Trophoblast cell (in vitro differentiated cells and primary cell): ENCODE measurements at regions not wholly inside any gene's neighbourhood (a gene's known extent, or its start where the extent isn't known, plus 50 kb on each side); places are given as distances from the start of the nearest gene placed in this dataset.

ENCODE experiments used
- DNase-seq, 2 donors: peaks; one replicate each; pipeline ENCODE4 v3.0.0-alpha.2; 2016
- H2AFZ ChIP-seq: 2 replicates; pipeline ENCODE4 v1.6.1; 2013; ENCODE audit warnings: low read length, moderate library complexity, mild to moderate bottlenecking; ENCODE audit not compliant: insufficient read depth, poor library complexity
- H2AK5ac ChIP-seq: 2 replicates; pipeline ENCODE4 v1.6.1; 2013; ENCODE audit warnings: mild to moderate bottlenecking, low read length
- H2BK120ac ChIP-seq: 2 replicates; pipeline ENCODE4 v1.6.1; 2013; ENCODE audit warnings: low read length, mild to moderate bottlenecking, moderate library complexity; ENCODE audit not compliant: insufficient read depth, poor library complexity
- H2BK12ac ChIP-seq: 2 replicates; pipeline ENCODE4 v1.6.1; 2013; ENCODE audit warnings: mild to moderate bottlenecking, low read length, moderate library complexity
- H2BK5ac ChIP-seq: 2 replicates; pipeline ENCODE4 v1.6.1; 2013; ENCODE audit warnings: low read length, low read depth, moderate library complexity, mild to moderate bottlenecking; ENCODE audit not compliant: poor library complexity
- H3K14ac ChIP-seq: 2 replicates; pipeline ENCODE4 v1.6.1; 2013; ENCODE audit warnings: mild to moderate bottlenecking, low read length
- H3K18ac ChIP-seq: 2 replicates; pipeline ENCODE4 v1.6.1; 2013; ENCODE audit warnings: mild to moderate bottlenecking, low read length
- H3K23ac ChIP-seq: 2 replicates; pipeline ENCODE4 v1.6.1; 2013; ENCODE audit warnings: low read length
- H3K27ac ChIP-seq: 2 replicates; pipeline ENCODE4 v1.5.1; 2013; ENCODE audit warnings: low read depth, mild to moderate bottlenecking, inconsistent platforms, low read length, moderate library complexity
- H3K27me3 ChIP-seq: 2 replicates; pipeline ENCODE4 v1.6.1; 2013; ENCODE audit warnings: inconsistent platforms, mild to moderate bottlenecking, low read length, moderate library complexity; ENCODE audit not compliant: insufficient read depth
- H3K36me3 ChIP-seq, 2 experiments: 1 replicate in 1 of 2; 2 replicates in 1 of 2; pipeline ENCODE4 v1.6.1; 2013; ENCODE audit warnings: low read length in 2 of 2, mild to moderate bottlenecking in 2 of 2, moderate library complexity in 1 of 2; ENCODE audit not compliant: insufficient read depth in 2 of 2, control insufficient read depth in 1 of 2
- H3K4ac ChIP-seq: 2 replicates; pipeline ENCODE4 v1.6.1; 2013; ENCODE audit warnings: low read depth, mild to moderate bottlenecking, low read length, moderate library complexity
- H3K4me1 ChIP-seq, 2 experiments: 1 replicate in 1 of 2; 2 replicates in 1 of 2; pipeline ENCODE4 v1.6.1; 2013; ENCODE audit warnings: low read length in 2 of 2, mild to moderate bottlenecking in 2 of 2, moderate library complexity in 1 of 2; ENCODE audit not compliant: insufficient read depth in 2 of 2, control insufficient read depth in 1 of 2
- H3K4me2 ChIP-seq: 2 replicates; pipeline ENCODE4 v1.6.1; 2013; ENCODE audit warnings: inconsistent platforms, mild to moderate bottlenecking, low read length, moderate library complexity
- H3K4me3 ChIP-seq: 2 replicates; pipeline ENCODE4 v1.5.1; 2013; ENCODE audit warnings: mild to moderate bottlenecking, low read depth, low read length, inconsistent platforms
- H3K79me1 ChIP-seq: one replicate; pipeline ENCODE4 v1.6.1; 2013; ENCODE audit warnings: low read length
- H3K79me2 ChIP-seq: 2 replicates; pipeline ENCODE4 v1.6.1; 2013; ENCODE audit warnings: low read length, mild to moderate bottlenecking; ENCODE audit not compliant: control insufficient read depth, insufficient read depth, poor library complexity
- H3K9ac ChIP-seq: 2 replicates; pipeline ENCODE4 v1.6.1; 2013; ENCODE audit warnings: mild to moderate bottlenecking, low read length
- H3K9me3 ChIP-seq: 2 replicates; pipeline ENCODE4 v1.6.1; 2013; ENCODE audit warnings: low read depth, mild to moderate bottlenecking, control low read depth, inconsistent platforms, low read length; ENCODE audit not compliant: insufficient read depth
- H4K12ac ChIP-seq: 2 replicates; pipeline ENCODE4 v1.6.1; 2013; ENCODE audit warnings: low read depth, mild to moderate bottlenecking, low read length, moderate library complexity
- H4K8ac ChIP-seq: 2 replicates; pipeline ENCODE4 v1.6.1; 2013; ENCODE audit warnings: low read depth, mild to moderate bottlenecking, low read length, moderate library complexity
- H4K91ac ChIP-seq: one replicate; pipeline ENCODE4 v1.6.1; 2013; ENCODE audit warnings: low read depth, mild to moderate bottlenecking, low read length, moderate library complexity
- WGBS: extraction: QIAGEN DNeasy Blood & Tissue Kit; methylation state at CpG from one replicate; pipeline ENCODE4 v1.1.7; 2013; ENCODE audit warnings: missing lambda C conversion rate; ENCODE audit not compliant: insufficient read length, insufficient coverage; ENCODE audit errors: extremely low coverage; 5-methylcytosine and 5-hydroxymethylcytosine counted together

- no peak overlapping the region for H3K14ac ChIP-seq
- H3K27ac ChIP-seq = no peak overlapping the region
- no CpG with 5 or more reads among the region's 1 CpG for WGBS
- H2BK12ac ChIP-seq = no peak overlapping the region
- peaks cover 4% of the 10 kb centered on the region for H3K9me3 ChIP-seq
- H3K4me2 ChIP-seq = no peak overlapping the region
- H2AK5ac ChIP-seq = no peak overlapping the region
- no peaks in the 10 kb centered on the region for H3K79me1 ChIP-seq
- no peak overlapping the region for H4K8ac ChIP-seq
- H3K4me3 ChIP-seq = no peak overlapping the region
- H3K27me3 ChIP-seq = no peaks in the 10 kb centered on the region
- no peak overlapping the region for H2BK5ac ChIP-seq
- H3K9ac ChIP-seq = no peak overlapping the region
- no peak overlapping the region for H4K12ac ChIP-seq
- no peaks in the 10 kb centered on the region for H3K4me1 ChIP-seq
- no peak for DNase-seq
- no peaks in the 10 kb centered on the region for H3K79me2 ChIP-seq
- H2BK120ac ChIP-seq = no peak overlapping the region
- no peaks in the 10 kb centered on the region for H3K36me3 ChIP-seq
- H3K4ac ChIP-seq = no peak overlapping the region
- H3K23ac ChIP-seq = no peak overlapping the region
- H2AFZ ChIP-seq = no peak overlapping the region
- H3K18ac ChIP-seq = no peak overlapping the region
- H4K91ac ChIP-seq = no peak overlapping the region
Observed at GRCh38 chr15:54884312-54884711, 312.4 kb downstream of the RSL24D1 start.

- H3K79me2 ChIP-seq = no peaks in the 10 kb centered on the region
- H4K91ac ChIP-seq = no peak overlapping the region
- no peak overlapping the region for H3K9ac ChIP-seq
- H2BK5ac ChIP-seq = no peak overlapping the region
- no peak overlapping the region for H2BK12ac ChIP-seq
- no peak overlapping the region for H3K4me2 ChIP-seq
- H3K18ac ChIP-seq = no peak overlapping the region
- no peak overlapping the region for H3K4ac ChIP-seq
- H3K36me3 ChIP-seq = no peaks in the 10 kb centered on the region
- H3K27me3 ChIP-seq = no peaks in the 10 kb centered on the region
- no peak overlapping the region for H4K12ac ChIP-seq
- H3K14ac ChIP-seq = no peak overlapping the region
- H3K4me3 ChIP-seq = no peak overlapping the region
- H2BK120ac ChIP-seq = no peak overlapping the region
- H2AK5ac ChIP-seq = no peak overlapping the region
- no peak for DNase-seq
- no peaks in the 10 kb centered on the region for H3K4me1 ChIP-seq
- no peaks in the 10 kb centered on the region for H3K9me3 ChIP-seq
- H3K27ac ChIP-seq = no peak overlapping the region
- H3K79me1 ChIP-seq = no peaks in the 10 kb centered on the region
- H3K23ac ChIP-seq = no peak overlapping the region
- H4K8ac ChIP-seq = no peak overlapping the region
- H2AFZ ChIP-seq = no peak overlapping the region
Observed at GRCh38 chr15:54859982-54860381, 336.8 kb downstream of the RSL24D1 start.

- Histone ChIP-seq H3K79me1 (no peaks in the 10 kb centered on the region), H3K18ac (no peak overlapping the region), H4K91ac (no peak overlapping the region), H2AK5ac (no peak overlapping the region), H3K27me3 (no peaks in the 10 kb centered on the region), H3K79me2 (no peaks in the 10 kb centered on the region), H4K12ac (no peak overlapping the region), H2AFZ (no peak overlapping the region), H3K9ac (no peak overlapping the region), H3K4me2 (no peak overlapping the region), H3K9me3 (no peaks in the 10 kb centered on the region), H4K8ac (no peak overlapping the region), H3K4ac (no peak overlapping the region), H3K4me1 (no peaks in the 10 kb centered on the region), H2BK12ac (no peak overlapping the region), H2BK120ac (no peak overlapping the region), H3K27ac (no peak overlapping the region), H3K4me3 (no peak overlapping the region), H3K14ac (no peak overlapping the region), H3K23ac (no peak overlapping the region), H2BK5ac (no peak overlapping the region), H3K36me3 (no peaks in the 10 kb centered on the region)
- no peak for DNase-seq
- WGBS = no CpG with 5 or more reads among the region's 1 CpG
Observed at GRCh38 chr15:54854667-54855066, 342.1 kb downstream of the RSL24D1 start.

GRCh38 chr15:54850101-54850500, 346.6 kb downstream of the RSL24D1 start:
- Histone ChIP-seq H4K91ac (no peak overlapping the region), H3K4me1 (no peaks in the 10 kb centered on the region), H2AK5ac (no peak overlapping the region), H3K9me3 (no peaks in the 10 kb centered on the region), H3K4ac (no peak overlapping the region), H3K27ac (no peak overlapping the region), H2BK120ac (no peak overlapping the region), H2BK5ac (no peak overlapping the region), H3K4me2 (no peak overlapping the region), H3K23ac (no peak overlapping the region), H3K18ac (no peak overlapping the region), H3K79me1 (no peaks in the 10 kb centered on the region), H4K12ac (no peak overlapping the region), H3K4me3 (no peak overlapping the region), H2AFZ (no peak overlapping the region), H3K36me3 (no peaks in the 10 kb centered on the region), H2BK12ac (no peak overlapping the region), H3K9ac (no peak overlapping the region), H3K27me3 (no peaks in the 10 kb centered on the region), H3K14ac (no peak overlapping the region), H3K79me2 (no peaks in the 10 kb centered on the region), H4K8ac (no peak overlapping the region)
- no CpG with 5 or more reads among the region's 4 CpGs for WGBS
- DNase-seq = no peak

- no peak overlapping the region for H3K9ac ChIP-seq
- H2AFZ ChIP-seq = no peak overlapping the region
- H3K4me1 ChIP-seq = no peaks in the 10 kb centered on the region
- H3K27me3 ChIP-seq = no peaks in the 10 kb centered on the region
- H4K8ac ChIP-seq = no peak overlapping the region
- no peak overlapping the region for H4K12ac ChIP-seq
- no peak overlapping the region for H2AK5ac ChIP-seq
- no peaks in the 10 kb centered on the region for H3K79me2 ChIP-seq
- H4K91ac ChIP-seq = no peak overlapping the region
- no peak overlapping the region for H2BK12ac ChIP-seq
- H3K4me2 ChIP-seq = no peak overlapping the region
- H3K23ac ChIP-seq = no peak overlapping the region
- H2BK5ac ChIP-seq = no peak overlapping the region
- H3K4me3 ChIP-seq = no peak overlapping the region
- H3K4ac ChIP-seq = no peak overlapping the region
- H3K36me3 ChIP-seq = no peaks in the 10 kb centered on the region
- no peak overlapping the region for H3K14ac ChIP-seq
- H3K79me1 ChIP-seq = no peaks in the 10 kb centered on the region
- H3K18ac ChIP-seq = no peak overlapping the region
- H2BK120ac ChIP-seq = no peak overlapping the region
- no peak for DNase-seq
- no peaks in the 10 kb centered on the region for H3K9me3 ChIP-seq
- H3K27ac ChIP-seq = no peak overlapping the region
Observed at GRCh38 chr15:54843006-54843405, 353.7 kb downstream of the RSL24D1 start.
